ENCODE measurements at regions not wholly inside any gene's neighbourhood (a gene's known extent, or its start where the extent isn't known, plus 50 kb on each side); places are given as distances from the start of the nearest gene placed in this dataset.

- TF ChIP-seq, protein P1, sequence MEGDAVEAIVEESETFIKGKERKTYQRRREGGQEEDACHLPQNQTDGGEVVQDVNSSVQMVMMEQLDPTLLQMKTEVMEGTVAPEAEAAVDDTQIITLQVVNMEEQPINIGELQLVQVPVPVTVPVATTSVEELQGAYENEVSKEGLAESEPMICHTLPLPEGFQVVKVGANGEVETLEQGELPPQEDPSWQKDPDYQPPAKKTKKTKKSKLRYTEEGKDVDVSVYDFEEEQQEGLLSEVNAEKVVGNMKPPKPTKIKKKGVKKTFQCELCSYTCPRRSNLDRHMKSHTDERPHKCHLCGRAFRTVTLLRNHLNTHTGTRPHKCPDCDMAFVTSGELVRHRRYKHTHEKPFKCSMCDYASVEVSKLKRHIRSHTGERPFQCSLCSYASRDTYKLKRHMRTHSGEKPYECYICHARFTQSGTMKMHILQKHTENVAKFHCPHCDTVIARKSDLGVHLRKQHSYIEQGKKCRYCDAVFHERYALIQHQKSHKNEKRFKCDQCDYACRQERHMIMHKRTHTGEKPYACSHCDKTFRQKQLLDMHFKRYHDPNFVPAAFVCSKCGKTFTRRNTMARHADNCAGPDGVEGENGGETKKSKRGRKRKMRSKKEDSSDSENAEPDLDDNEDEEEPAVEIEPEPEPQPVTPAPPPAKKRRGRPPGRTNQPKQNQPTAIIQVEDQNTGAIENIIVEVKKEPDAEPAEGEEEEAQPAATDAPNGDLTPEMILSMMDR (IDR thresholded peaks at IDR 0.05; ENCODE audit: low read depth, low read length) = no peak
- no peak for TF ChIP-seq EZH2phosphoT487 (IDR thresholded peaks at IDR 0.05; ENCODE audit: low read depth)
These were observed 782.2 kb downstream of the VGLL3 start for GRCh38 chr3:86208772-86209171.
